HCT116 (cell line): ENCODE measurements at regions not wholly inside any gene's neighbourhood (a gene's known extent, or its start where the extent isn't known, plus 50 kb on each side); places are given as distances from the start of the nearest gene placed in this dataset.

Source experiments
- ATAC-seq: fragments of 200-7000 bp; cut with Tn5 transposase; 2 replicates; pipeline ENCODE4 v1.9.1; 2020; ENCODE audit warnings: mild to moderate bottlenecking, moderate library complexity
- BruUV-seq: library from RNA; stranded (reverse); fragments of 400-500 nt; replicated peaks from 2 replicates; lab custom pipeline; 2021; lab: Mats Ljungman, UMichigan
- CTCF ChIA-PET: fragments of 300-600 bp; sonication (Branson Sonifier 250); formaldehyde crosslinking; loops from one replicate; lab custom pipeline; 2021; ENCODE audit warnings: antibody characterized with exemption; lab: Charles Lee
- POLR2A ChIA-PET: fragments of 300-600, 350-600 bp; sonication (Branson Sonifier 250); formaldehyde crosslinking; loops from one replicate; lab custom pipeline; 2021; ENCODE audit warnings: antibody characterized with exemption; lab: Charles Lee
- RAD21 ChIA-PET, 2 experiments: fragments of 300-600 bp; sonication (Branson Sonifier 250); formaldehyde crosslinking; loops; one replicate each; lab custom pipeline; 2023; ENCODE audit warnings: low total read pairs in 2 of 2; ENCODE audit not compliant: uncharacterized antibody in 2 of 2, unreplicated experiment in 2 of 2, low non-redundant PET in 1 of 2; lab: Charles Lee
- DNase-seq: peaks from one replicate; pipeline ENCODE4 v3.0.0-alpha.2; 2010; ENCODE audit warnings: low read depth, low spot score
- H2AFZ ChIP-seq: fragments of 200-600 bp; shearing (Covaris generic), sonication (generic); 2 replicates; pipeline ENCODE4 v1.6.1; 2017; ENCODE audit warnings: low read depth, mixed run types, mixed read lengths, antibody characterized with exemption, low read length; ENCODE audit not compliant: poor library complexity, severe bottlenecking
- H3K27ac ChIP-seq: 2 replicates; pipeline ENCODE4 v1.5.1; 2012; ENCODE audit warnings: low read depth, low read length
- H3K27me3 ChIP-seq: fragments of 200-600 bp; sonication (generic); 2 replicates; pipeline ENCODE4 v1.6.1; 2016; ENCODE audit warnings: mixed run types, low read length, mixed read lengths; ENCODE audit not compliant: insufficient read depth
- H3K36me3 ChIP-seq, 2 experiments: fragments of 200-500 bp in 1 of 2; fragments of 200-600 bp in 1 of 2; sonication (Bioruptor generic) in 1 of 2; sonication (generic) in 1 of 2; 2 replicates each; pipeline versions ENCODE4 v1.5.1 to v1.6.1; 2014 to 2016; ENCODE audit warnings: low read length in 2 of 2, inconsistent platforms in 1 of 2, mixed read lengths in 1 of 2, mixed run types in 1 of 2; ENCODE audit not compliant: insufficient read depth in 2 of 2, control insufficient read depth in 1 of 2
- H3K4me1 ChIP-seq, 2 experiments: fragments of 200-600 bp in 1 of 2; sonication (generic) in 1 of 2; 2 replicates each; pipeline versions ENCODE4 v1.5.1 to v1.6.1; 2012 to 2017; ENCODE audit warnings: low read length in 2 of 2, inconsistent platforms in 1 of 2, mild to moderate bottlenecking in 1 of 2, mixed read lengths in 1 of 2, mixed run types in 1 of 2, moderate library complexity in 1 of 2; ENCODE audit not compliant: insufficient read depth in 2 of 2, control insufficient read depth in 1 of 2
- H3K4me2 ChIP-seq: fragments of 200-600 bp; sonication (generic); 2 replicates; pipeline ENCODE4 v1.6.1; 2017; ENCODE audit warnings: mixed run types, low read length, mixed read lengths
- H3K4me3 ChIP-seq, 2 experiments: fragments of 200-600 bp in 1 of 2; sonication (generic) in 1 of 2; replicated peaks in 1 of 2; 2 replicates each; pipeline ENCODE4 v1.5.1; 2011 to 2016; ENCODE audit warnings: low read length in 2 of 2, control low read depth in 1 of 2, low read depth in 1 of 2, mild to moderate bottlenecking in 1 of 2, mixed read lengths in 1 of 2, mixed run types in 1 of 2
- H3K79me2 ChIP-seq: fragments of 200-600 bp; sonication (generic); 2 replicates; pipeline ENCODE4 v1.6.1; 2017; ENCODE audit warnings: mild to moderate bottlenecking, mixed run types, low read length, moderate library complexity, mixed read lengths; ENCODE audit not compliant: insufficient read depth
- H3K9ac ChIP-seq: fragments of 200-600 bp; sonication (generic); 2 replicates; pipeline ENCODE4 v1.6.1; 2016; ENCODE audit warnings: low read length, mixed read lengths
- H3K9me2 ChIP-seq: fragments of 200-600 bp; sonication (generic), shearing (Covaris generic); 2 replicates; pipeline ENCODE4 v1.6.1; 2017; ENCODE audit warnings: mixed run types, mild to moderate bottlenecking, moderate library complexity; ENCODE audit not compliant: insufficient read depth
- H3K9me3 ChIP-seq, 2 experiments: fragments of 200-500 bp in 1 of 2; fragments of 200-600 bp in 1 of 2; sonication (Bioruptor generic) in 1 of 2; sonication (generic) in 1 of 2; 2 replicates each; pipeline ENCODE4 v1.6.1; 2014 to 2017; ENCODE audit warnings: low read length in 2 of 2, mixed read lengths in 2 of 2, inconsistent platforms in 1 of 2, low read depth in 1 of 2, mild to moderate bottlenecking in 1 of 2, mixed run types in 1 of 2, moderate library complexity in 1 of 2; ENCODE audit not compliant: control insufficient read depth in 1 of 2, insufficient read depth in 1 of 2
- H4K20me1 ChIP-seq: fragments of 200-600 bp; sonication (generic), shearing (Covaris generic); 2 replicates; pipeline ENCODE4 v1.6.1; 2017; ENCODE audit warnings: mixed run types, mild to moderate bottlenecking, moderate library complexity; ENCODE audit not compliant: insufficient read depth
- CBX3 ChIP-seq: IDR thresholded peaks from 2 replicates; pipeline ENCODE4 v1.6.1; 2012; ENCODE audit warnings: low read depth
- EGR1 ChIP-seq: IDR thresholded peaks from 2 replicates; pipeline ENCODE4 v1.6.1; 2012; ENCODE audit warnings: low read depth
- ELF1 ChIP-seq: IDR thresholded peaks from 2 replicates; pipeline ENCODE4 v1.6.1; 2012; ENCODE audit warnings: low read depth, borderline replicate concordance
- EZH2 ChIP-seq: fragments of 200-600 bp; sonication (generic); IDR thresholded peaks from 2 replicates; pipeline ENCODE4 v1.6.1; 2017; ENCODE audit warnings: antibody characterized with exemption, mixed run types
- EZH2phosphoT487 ChIP-seq: fragments of 200-600 bp; IDR thresholded peaks from 2 replicates; pipeline ENCODE4 v1.6.1; 2018; ENCODE audit warnings: antibody characterized with exemption, borderline replicate concordance
- FOSL1 ChIP-seq: IDR thresholded peaks from 2 replicates; pipeline ENCODE4 v1.6.1; 2012; ENCODE audit warnings: low read depth
- JUND ChIP-seq: IDR thresholded peaks from 2 replicates; pipeline ENCODE4 v1.6.1; 2012
- MAX ChIP-seq: IDR thresholded peaks from 2 replicates; pipeline ENCODE4 v1.6.1; 2012
- POLR2A ChIP-seq: IDR thresholded peaks from 2 replicates; pipeline ENCODE4 v1.7.0; 2011; ENCODE audit warnings: borderline replicate concordance; ENCODE audit not compliant: insufficient read depth, insufficient read length; ENCODE audit errors: extremely low read depth
- POLR2AphosphoS5 ChIP-seq: IDR thresholded peaks from 2 replicates; pipeline ENCODE4 v1.6.1; 2011; ENCODE audit warnings: mild to moderate bottlenecking, low read depth, low read length, moderate library complexity
- RAD21 ChIP-seq: IDR thresholded peaks from 2 replicates; pipeline ENCODE4 v1.6.1; 2012; ENCODE audit warnings: low read depth, mild to moderate bottlenecking
- SP1 ChIP-seq: IDR thresholded peaks from 2 replicates; pipeline ENCODE4 v1.6.1; 2012; ENCODE audit warnings: low read depth
- YY1 ChIP-seq: IDR thresholded peaks from 2 replicates; pipeline ENCODE4 v1.6.1; 2011; ENCODE audit warnings: low read length, low read depth, moderate library complexity, mild to moderate bottlenecking; ENCODE audit not compliant: insufficient replicate concordance; ENCODE audit errors: extremely low read depth
- ZBTB33 ChIP-seq: IDR thresholded peaks from 2 replicates; pipeline ENCODE4 v1.6.1; 2011; ENCODE audit warnings: mild to moderate bottlenecking, low read length, moderate library complexity; ENCODE audit not compliant: insufficient replicate concordance; ENCODE audit errors: extremely low read depth
- intact Hi-C: fragments of 100-400 bp; cut with micrococcal nuclease; formaldehyde crosslinking; loops from 2 replicates; pipeline ENCODE4 v1.10.0; 2022
- TF ChIP-seq, protein P1 (sequence below): IDR thresholded peaks from 2 replicates; pipeline ENCODE4 v1.6.1; 2012

- TF ChIP-seq ZBTB33 (no peak), RAD21 (no peak), POLR2A (no peak), JUND (no peak), EGR1 (no peak), YY1 (no peak), SP1 (no peak), EZH2 (no peak), ELF1 (no peak), EZH2phosphoT487 (no peak), CBX3 (no peak)
Observed at GRCh38 chr17:12599186-12599920, 66.3 kb upstream of the MYOCD start (continued).

GRCh38 chr17:12600349-12600748 lies 65.3 kb upstream of the MYOCD start:
- RAD21 ChIA-PET: no interaction called here
- intact Hi-C loops: no loop called here
- CTCF ChIA-PET: interaction anchor here (0.9 kb wide), 1 partner anchor 55 kb away, joined by 3 read pairs; no protein-coding TSS in a partner anchor
- Histone ChIP-seq H3K9me3 (no peaks in the 10 kb centered on the region), H2AFZ (no peak overlapping the region), H3K27ac (no peak overlapping the region), H3K4me2 (no peak overlapping the region), H3K79me2 (no peaks in the 10 kb centered on the region), H3K4me3 (no peak overlapping the region), H3K36me3 (no peaks in the 10 kb centered on the region), H4K20me1 (no peaks in the 10 kb centered on the region), H3K4me1 (no peaks in the 10 kb centered on the region), H3K9ac (no peak overlapping the region), H3K9me2 (no peaks in the 10 kb centered on the region), H3K27me3 (peaks cover 14% of the 10 kb centered on the region; the same call in 1 of the 2 replicates)
- POLR2A ChIA-PET: no interaction called here
- no TSS peak for BruUV-seq
- DNase-seq (no peak), ATAC-seq (no peak)
- TF ChIP-seq ELF1: no peak
- TF ChIP-seq JUND: no peak
- no peak for TF ChIP-seq ZBTB33
- no peak for TF ChIP-seq CBX3
- TF ChIP-seq MAX: no peak
- TF ChIP-seq, protein P1, sequence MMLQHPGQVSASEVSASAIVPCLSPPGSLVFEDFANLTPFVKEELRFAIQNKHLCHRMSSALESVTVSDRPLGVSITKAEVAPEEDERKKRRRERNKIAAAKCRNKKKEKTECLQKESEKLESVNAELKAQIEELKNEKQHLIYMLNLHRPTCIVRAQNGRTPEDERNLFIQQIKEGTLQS: no peak
- TF ChIP-seq POLR2AphosphoS5: no peak
- TF ChIP-seq EZH2phosphoT487: no peak
- no peak for TF ChIP-seq FOSL1
- no peak for TF ChIP-seq RAD21
